H1 (cell line): ENCODE measurements at regions not wholly inside any gene's neighbourhood (a gene's known extent, or its start where the extent isn't known, plus 50 kb on each side); places are given as distances from the start of the nearest gene placed in this dataset.

Experiments used
- ZNF274 ChIP-seq: IDR thresholded peaks from 2 replicates; pipeline ENCODE4 v1.7.0; 2012; ENCODE audit warnings: low read length, borderline replicate concordance; ENCODE audit errors: extremely low read depth
- TF ChIP-seq, protein P1 (sequence below): IDR thresholded peaks from 2 replicates; pipeline ENCODE4 v1.6.1; 2012; ENCODE audit warnings: inconsistent platforms

DNA sequence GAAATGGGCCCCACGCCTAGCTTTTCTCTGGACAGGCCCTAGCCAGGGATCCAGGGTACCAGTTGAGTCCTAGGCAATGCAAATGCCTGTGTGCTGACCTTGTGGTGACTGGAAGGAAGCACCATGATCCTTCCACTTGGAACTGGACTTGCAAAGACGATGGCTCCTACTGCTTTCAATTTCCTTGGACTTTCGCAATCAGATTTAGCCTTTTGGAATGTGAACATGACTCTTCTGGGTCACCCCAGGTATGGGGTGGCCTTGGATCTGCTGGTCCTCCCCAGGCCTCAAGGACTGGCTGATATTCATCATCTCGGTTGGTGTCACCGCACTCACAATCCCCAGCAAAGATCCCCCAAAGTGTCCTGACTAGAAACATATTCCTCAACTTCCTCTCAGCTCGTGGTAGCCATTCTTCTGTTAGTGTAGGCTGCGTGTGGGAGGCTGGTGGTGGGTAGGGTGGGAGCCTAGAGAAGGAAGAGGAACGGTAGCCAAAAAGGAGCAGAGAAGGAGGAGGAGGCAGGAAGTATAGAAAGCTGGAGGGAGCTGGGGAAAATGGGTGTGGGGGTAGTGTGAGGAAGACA lies 130.5 kb downstream of the PPIAL4G start:
- TF ChIP-seq, protein P1, sequence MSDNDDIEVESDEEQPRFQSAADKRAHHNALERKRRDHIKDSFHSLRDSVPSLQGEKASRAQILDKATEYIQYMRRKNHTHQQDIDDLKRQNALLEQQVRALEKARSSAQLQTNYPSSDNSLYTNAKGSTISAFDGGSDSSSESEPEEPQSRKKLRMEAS: no peak
- TF ChIP-seq ZNF274: no peak
